ENCODE measurements at regions not wholly inside any gene's neighbourhood (a gene's known extent, or its start where the extent isn't known, plus 50 kb on each side); places are given as distances from the start of the nearest gene placed in this dataset.

GRCh38 chr5:145540375-145540774 is 294.8 kb downstream of the PRELID2 start:
- Mint-ChIP-seq H3K4me1 (ENCODE audit: low read depth, unreplicated experiment) (no peaks in the 10 kb centered on the region), H3K36me3 (ENCODE audit: low read depth, unreplicated experiment) (no peaks in the 10 kb centered on the region), H3K27ac (ENCODE audit: unreplicated experiment) (no peak overlapping the region), H3K4me3 (ENCODE audit: unreplicated experiment) (no peak overlapping the region), H3K27me3 (ENCODE audit: low read depth, unreplicated experiment) (no peaks in the 10 kb centered on the region), H3K9me3 (ENCODE audit: unreplicated experiment) (no peaks in the 10 kb centered on the region)
- Histone ChIP-seq H3K9ac (ENCODE audit: low read length) (no peak overlapping the region), H3K27me3 (ENCODE audit: insufficient read depth, low read length) (no peaks in the 10 kb centered on the region), H3K4me2 (ENCODE audit: low read length) (no peak overlapping the region), H3K79me2 (ENCODE audit: insufficient read depth, low read length) (no peaks in the 10 kb centered on the region), H4K20me1 (ENCODE audit: insufficient read depth, low read length) (no peaks in the 10 kb centered on the region), H3K4me1 (ENCODE audit: insufficient read depth, low read length) (no peaks in the 10 kb centered on the region), H3K9me3 (ENCODE audit: insufficient read depth, low read depth, low read length) (no peaks in the 10 kb centered on the region), H3K27ac (ENCODE audit: low read depth, low read length) (no peak overlapping the region), H3K36me3 (ENCODE audit: insufficient read depth, low read length) (no peaks in the 10 kb centered on the region), H3K4me3 (ENCODE audit: insufficient read depth, low read depth, low read length) (no peak overlapping the region), H2AFZ (ENCODE audit: low read depth, low read length) (no peak overlapping the region)
- FAIRE-seq, result no peak
- TF ChIP-seq CTCF (IDR thresholded peaks at IDR 0.05; ENCODE audit: insufficient read depth, low read depth, low read length), result no peak
- TF ChIP-seq EZH2 (IDR thresholded peaks at IDR 0.05; ENCODE audit: insufficient read depth, low read length), result no peak
- no peak for DNase-seq (ENCODE audit: low read depth)

GRCh38 chr5:145539201-145539600 is 295.9 kb downstream of the PRELID2 start:
- H3K27me3 ChIP-seq (ENCODE audit: insufficient read depth, low read length), result no peaks in the 10 kb centered on the region
- FAIRE-seq (no peak), DNase-seq (ENCODE audit: low read depth) (no peak)
- no peaks in the 10 kb centered on the region for H3K36me3 Mint-ChIP-seq (ENCODE audit: low read depth, unreplicated experiment)
- H3K9me3 ChIP-seq (ENCODE audit: insufficient read depth, low read depth, low read length), result no peaks in the 10 kb centered on the region
- TF ChIP-seq CTCF (IDR thresholded peaks at IDR 0.05; ENCODE audit: insufficient read depth, low read depth, low read length) (no peak), EZH2 (IDR thresholded peaks at IDR 0.05; ENCODE audit: insufficient read depth, low read length) (no peak)
- no peak overlapping the region for H2AFZ ChIP-seq (ENCODE audit: low read depth, low read length)
- H3K9ac ChIP-seq (ENCODE audit: low read length), result no peak overlapping the region
- H3K36me3 ChIP-seq (ENCODE audit: insufficient read depth, low read length), result no peaks in the 10 kb centered on the region
- H3K79me2 ChIP-seq (ENCODE audit: insufficient read depth, low read length), result no peaks in the 10 kb centered on the region
- no peak overlapping the region for H3K4me2 ChIP-seq (ENCODE audit: low read length)
- no peak overlapping the region for H3K27ac Mint-ChIP-seq (ENCODE audit: unreplicated experiment)
- no peaks in the 10 kb centered on the region for H3K4me1 Mint-ChIP-seq (ENCODE audit: low read depth, unreplicated experiment)
- H3K27ac ChIP-seq (ENCODE audit: low read depth, low read length), result no peak overlapping the region
- no peaks in the 10 kb centered on the region for H3K4me1 ChIP-seq (ENCODE audit: insufficient read depth, low read length)
- H3K9me3 Mint-ChIP-seq (ENCODE audit: unreplicated experiment), result no peaks in the 10 kb centered on the region
- H4K20me1 ChIP-seq (ENCODE audit: insufficient read depth, low read length), result no peaks in the 10 kb centered on the region
- no peaks in the 10 kb centered on the region for H3K27me3 Mint-ChIP-seq (ENCODE audit: low read depth, unreplicated experiment)
- H3K4me3 Mint-ChIP-seq (ENCODE audit: unreplicated experiment), result no peak overlapping the region
- H3K4me3 ChIP-seq (ENCODE audit: insufficient read depth, low read depth, low read length), result no peak overlapping the region

GRCh38 chr5:145536133-145536532 is 299.0 kb downstream of the PRELID2 start:
- Mint-ChIP-seq H3K36me3 (ENCODE audit: low read depth, unreplicated experiment) (no peaks in the 10 kb centered on the region), H3K27ac (ENCODE audit: unreplicated experiment) (no peak overlapping the region), H3K4me1 (ENCODE audit: low read depth, unreplicated experiment) (peaks cover 14% of the 10 kb centered on the region), H3K9me3 (ENCODE audit: unreplicated experiment) (no peaks in the 10 kb centered on the region), H3K4me3 (ENCODE audit: unreplicated experiment) (no peak overlapping the region), H3K27me3 (ENCODE audit: low read depth, unreplicated experiment) (no peaks in the 10 kb centered on the region)
- FAIRE-seq, result no peak
- Histone ChIP-seq H3K4me3 (ENCODE audit: insufficient read depth, low read depth, low read length) (no peak overlapping the region), H2AFZ (ENCODE audit: low read depth, low read length) (no peak overlapping the region), H3K79me2 (ENCODE audit: insufficient read depth, low read length) (no peaks in the 10 kb centered on the region), H3K4me2 (ENCODE audit: low read length) (no peak overlapping the region), H3K9ac (ENCODE audit: low read length) (no peak overlapping the region), H3K36me3 (ENCODE audit: insufficient read depth, low read length) (no peaks in the 10 kb centered on the region), H4K20me1 (ENCODE audit: insufficient read depth, low read length) (no peaks in the 10 kb centered on the region), H3K9me3 (ENCODE audit: insufficient read depth, low read depth, low read length) (no peaks in the 10 kb centered on the region), H3K27ac (ENCODE audit: low read depth, low read length) (no peak overlapping the region), H3K27me3 (ENCODE audit: insufficient read depth, low read length) (no peaks in the 10 kb centered on the region), H3K4me1 (ENCODE audit: insufficient read depth, low read length) (peaks cover 5% of the 10 kb centered on the region)
- peak; percentile 16 for DNase-seq (ENCODE audit: low read depth)
- TF ChIP-seq CTCF (IDR thresholded peaks at IDR 0.05; ENCODE audit: insufficient read depth, low read depth, low read length), result no peak
- no peak for TF ChIP-seq EZH2 (IDR thresholded peaks at IDR 0.05; ENCODE audit: insufficient read depth, low read length)

Measured in astrocyte (in vitro differentiated cells and primary cell).